Stimulated activated naive CD8-positive, alpha-beta T cell treated with anti-CD3 and anti-CD28 coated beads, Interleukin-15, amount 100 ng/mL, for 72 hours (primary cell): ENCODE measurements at regions not wholly inside any gene's neighbourhood (a gene's known extent, or its start where the extent isn't known, plus 50 kb on each side); places are given as distances from the start of the nearest gene placed in this dataset.

Source experiments
- ATAC-seq: fragments of 150-1000 bp; cut with Tn5 transposase; 2 replicates; pipeline ENCODE4 v1.10.0; 2021; ENCODE audit warnings: mild to moderate bottlenecking, moderate library complexity
- DNase-seq, 2 donors: peaks; one replicate each; pipeline ENCODE4 v3.0.0; 2021 to 2022
- H3K27ac Mint-ChIP-seq, 2 donors: one replicate each; pipeline ENCODE4 v1.8.0; 2022; ENCODE audit warnings: mild to moderate bottlenecking in 2 of 2, mixed read lengths in 2 of 2, moderate library complexity in 2 of 2
- H3K27me3 Mint-ChIP-seq: one replicate; pipeline ENCODE4 v1.8.0; 2022; ENCODE audit warnings: mixed read lengths
- H3K4me1 Mint-ChIP-seq: one replicate; pipeline ENCODE4 v1.8.0; 2022; ENCODE audit warnings: mild to moderate bottlenecking, mixed read lengths
- H3K4me3 Mint-ChIP-seq, 2 donors: one replicate each; pipeline ENCODE4 v1.8.0; 2022; ENCODE audit warnings: mild to moderate bottlenecking in 2 of 2, mixed read lengths in 2 of 2, moderate library complexity in 1 of 2
- H3K9me3 Mint-ChIP-seq, 2 donors: one replicate each; pipeline ENCODE4 v1.8.0; 2022; ENCODE audit warnings: mixed read lengths in 2 of 2

DNA sequence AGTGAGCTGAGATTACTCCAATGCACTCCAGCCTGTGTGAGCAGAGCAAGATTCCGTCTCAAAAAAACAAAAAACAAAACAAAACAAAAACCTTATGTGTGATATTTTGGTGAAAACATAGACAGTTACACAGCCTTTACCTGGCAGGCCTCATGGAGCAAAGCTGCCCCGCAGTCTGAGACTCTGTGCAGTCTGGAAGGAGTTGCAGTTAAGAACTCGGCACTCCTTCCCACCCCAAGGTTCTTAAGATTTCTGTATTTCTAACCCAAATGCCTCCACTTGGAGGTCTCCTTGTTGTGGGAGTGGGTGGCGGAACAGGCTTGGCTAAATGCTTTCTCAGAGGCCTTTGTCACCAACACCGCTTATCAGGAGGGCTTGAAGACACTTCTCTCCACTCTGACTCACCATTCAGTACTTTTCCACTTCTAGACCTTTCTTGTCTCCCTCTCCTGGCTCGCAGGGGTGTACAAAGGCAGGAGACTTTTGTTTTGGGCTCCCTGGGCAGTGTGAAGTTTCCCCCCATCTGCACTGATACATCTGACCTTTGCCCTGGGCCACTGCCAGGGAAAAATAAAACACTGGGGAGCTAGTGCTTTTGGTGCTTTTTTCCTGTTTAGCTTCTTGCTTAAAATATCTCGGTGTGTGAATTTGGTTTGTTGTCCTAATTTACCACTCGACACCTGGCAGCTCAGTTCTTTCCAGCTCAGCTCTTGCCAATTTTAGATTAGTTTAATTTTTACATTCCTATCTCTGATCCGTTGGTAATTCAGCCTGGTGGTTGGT lies 51.3 kb upstream of the MAGI2 start:
- Mint-ChIP-seq H3K4me1 (no peaks in the 10 kb centered on the region), H3K4me3 (no peak overlapping the region), H3K27ac (no peak overlapping the region), H3K27me3 (no peaks in the 10 kb centered on the region), H3K9me3 (no peaks in the 10 kb centered on the region)
- no peak for DNase-seq
- no peak for ATAC-seq
